Uterus (tissue), 2 donors: ENCODE measurements at regions not wholly inside any gene's neighbourhood (a gene's known extent, or its start where the extent isn't known, plus 50 kb on each side); places are given as distances from the start of the nearest gene placed in this dataset.

Experiments used
- CTCF ChIP-seq, 4 experiments: fragments of 200-600 bp in 2 of 4; fragments of 450-650 bp in 2 of 4; sonication (generic) in 2 of 4; IDR thresholded peaks; one replicate each; pipeline ENCODE4 v1.5.1; 2016 to 2019; ENCODE audit warnings: antibody characterized with exemption in 4 of 4, mild to moderate bottlenecking in 2 of 4, moderate library complexity in 1 of 4
- POLR2A ChIP-seq, 2 donors: fragments of 450-650 bp; IDR thresholded peaks; one replicate each; pipeline ENCODE4 v1.6.1; 2016; ENCODE audit warnings: antibody characterized with exemption in 2 of 2, mild to moderate bottlenecking in 1 of 2, moderate library complexity in 1 of 2

- TF ChIP-seq CTCF (IDR thresholded peaks at IDR 0.05) (no peak), POLR2A (IDR thresholded peaks at IDR 0.05) (no peak)
Measured at GRCh38 chr7:114155116-114156110, 236.6 kb upstream of the PPP1R3A start.
